NCI-H1092 treated with DMSO at 0.1 percent for 48 hours (cell line): ENCODE measurements at regions not wholly inside any gene's neighbourhood (a gene's known extent, or its start where the extent isn't known, plus 50 kb on each side); places are given as distances from the start of the nearest gene placed in this dataset.

Source experiments
- DNase-seq: peaks from one replicate; lab custom pipeline; 2025; lab: John Stamatoyannopoulos, UW

- no peak for DNase-seq
These were observed 69.0 kb upstream of the VRK1 start for GRCh38 chr14:96727980-96728717.

GRCh38 chr14:96729889-96730288 is 67.3 kb upstream of the VRK1 start:
- DNase-seq = peak; percentile 11

- DNase-seq = no peak
These were observed 66.8 kb upstream of the VRK1 start for GRCh38 chr14:96730386-96730785.

- no peak for DNase-seq
These were observed 63.0 kb upstream of the VRK1 start for GRCh38 chr14:96734076-96734622.

- DNase-seq = peak; percentile 67
These were observed 61.7 kb upstream of the VRK1 start for GRCh38 chr14:96735526-96735925.

GRCh38 chr14:96736439-96736838 is 60.7 kb upstream of the VRK1 start:
- no peak for DNase-seq

- DNase-seq = no peak
These were observed 59.3 kb upstream of the VRK1 start for GRCh38 chr14:96737881-96738280.

- DNase-seq = no peak
These were observed 57.8 kb upstream of the VRK1 start for GRCh38 chr14:96739200-96739910.

- peak; percentile 53 for DNase-seq
These were observed 55.8 kb upstream of the VRK1 start for GRCh38 chr14:96741151-96741977.

- no peak for DNase-seq
These were observed 52.9 kb upstream of the VRK1 start for GRCh38 chr14:96744262-96744661.

GRCh38 chr14:96745500-96746051 is 51.6 kb upstream of the VRK1 start:
- no peak for DNase-seq

GRCh38 chr14:96746101-96746500 is 51.1 kb upstream of the VRK1 start:
- DNase-seq = no peak

- no peak for DNase-seq
These were observed 50.2 kb upstream of the VRK1 start for GRCh38 chr14:96747006-96747405.
